ENCODE measurements at regions not wholly inside any gene's neighbourhood (a gene's known extent, or its start where the extent isn't known, plus 50 kb on each side); places are given as distances from the start of the nearest gene placed in this dataset.
"Not testable (repeated sequence)": the region's sequence is repeated elsewhere in the genome, so short reads cannot be mapped to it uniquely, and the experiment has no call there.

GRCh38 chr14:105606305-105606975, 80.1 kb downstream of the TMEM121 start:
- not testable (repeated sequence) for TF ChIP-seq POLR2AphosphoS5 (IDR thresholded peaks at IDR 0.05; ENCODE audit: low read depth, low read length); POLR2A (IDR thresholded peaks at IDR 0.05; ENCODE audit: low read depth, low read length); TAF1 (IDR thresholded peaks at IDR 0.05; ENCODE audit: borderline replicate concordance, low read depth, low read length)
